Dendritic cell treated with granulocyte-macrophage colony-stimulating factor and Interleukin-4, amounts not matched to agents 40 ng/mL and 50 ng/mL, for 4 days (primary cell): ENCODE measurements at regions not wholly inside any gene's neighbourhood (a gene's known extent, or its start where the extent isn't known, plus 50 kb on each side); places are given as distances from the start of the nearest gene placed in this dataset.

Experiments used
- H3K27ac Mint-ChIP-seq: one replicate; pipeline ENCODE4 v1.8.0; 2022; ENCODE audit warnings: mild to moderate bottlenecking, mixed read lengths
- H3K27me3 Mint-ChIP-seq: one replicate; pipeline ENCODE4 v1.8.0; 2022; ENCODE audit warnings: mild to moderate bottlenecking, mixed read lengths
- H3K36me3 Mint-ChIP-seq: one replicate; pipeline ENCODE4 v1.8.0; 2022; ENCODE audit warnings: low read depth, mixed read lengths
- H3K4me1 Mint-ChIP-seq: one replicate; pipeline ENCODE4 v1.8.0; 2022; ENCODE audit warnings: low read depth, mixed read lengths
- H3K4me3 Mint-ChIP-seq: one replicate; pipeline ENCODE4 v1.8.0; 2022; ENCODE audit warnings: mild to moderate bottlenecking, moderate library complexity, mixed read lengths
- H3K9me3 Mint-ChIP-seq: one replicate; pipeline ENCODE4 v1.8.0; 2022; ENCODE audit warnings: mixed read lengths
- intact Hi-C: fragments of 100-400 bp; cut with micrococcal nuclease; formaldehyde crosslinking; loops from one replicate; pipeline ENCODE4 v1.15.0; 2022

GRCh38 chr2:6470518-6470917 is 395.2 kb downstream of the CMPK2 start:
- no peaks in the 10 kb centered on the region for H3K9me3 Mint-ChIP-seq
- H3K4me1 Mint-ChIP-seq = no peaks in the 10 kb centered on the region
- intact Hi-C loops = no loop called here
- no peaks in the 10 kb centered on the region for H3K27me3 Mint-ChIP-seq
- H3K4me3 Mint-ChIP-seq = no peak overlapping the region
- no peak overlapping the region for H3K27ac Mint-ChIP-seq
- H3K36me3 Mint-ChIP-seq = no peaks in the 10 kb centered on the region

GRCh38 chr2:6471419-6471818 is 394.3 kb downstream of the CMPK2 start:
- Mint-ChIP-seq H3K27me3 (no peaks in the 10 kb centered on the region), H3K27ac (no peak overlapping the region), H3K36me3 (no peaks in the 10 kb centered on the region), H3K4me3 (no peak overlapping the region), H3K4me1 (no peaks in the 10 kb centered on the region), H3K9me3 (no peaks in the 10 kb centered on the region)
- intact Hi-C loops = no loop called here

DNA sequence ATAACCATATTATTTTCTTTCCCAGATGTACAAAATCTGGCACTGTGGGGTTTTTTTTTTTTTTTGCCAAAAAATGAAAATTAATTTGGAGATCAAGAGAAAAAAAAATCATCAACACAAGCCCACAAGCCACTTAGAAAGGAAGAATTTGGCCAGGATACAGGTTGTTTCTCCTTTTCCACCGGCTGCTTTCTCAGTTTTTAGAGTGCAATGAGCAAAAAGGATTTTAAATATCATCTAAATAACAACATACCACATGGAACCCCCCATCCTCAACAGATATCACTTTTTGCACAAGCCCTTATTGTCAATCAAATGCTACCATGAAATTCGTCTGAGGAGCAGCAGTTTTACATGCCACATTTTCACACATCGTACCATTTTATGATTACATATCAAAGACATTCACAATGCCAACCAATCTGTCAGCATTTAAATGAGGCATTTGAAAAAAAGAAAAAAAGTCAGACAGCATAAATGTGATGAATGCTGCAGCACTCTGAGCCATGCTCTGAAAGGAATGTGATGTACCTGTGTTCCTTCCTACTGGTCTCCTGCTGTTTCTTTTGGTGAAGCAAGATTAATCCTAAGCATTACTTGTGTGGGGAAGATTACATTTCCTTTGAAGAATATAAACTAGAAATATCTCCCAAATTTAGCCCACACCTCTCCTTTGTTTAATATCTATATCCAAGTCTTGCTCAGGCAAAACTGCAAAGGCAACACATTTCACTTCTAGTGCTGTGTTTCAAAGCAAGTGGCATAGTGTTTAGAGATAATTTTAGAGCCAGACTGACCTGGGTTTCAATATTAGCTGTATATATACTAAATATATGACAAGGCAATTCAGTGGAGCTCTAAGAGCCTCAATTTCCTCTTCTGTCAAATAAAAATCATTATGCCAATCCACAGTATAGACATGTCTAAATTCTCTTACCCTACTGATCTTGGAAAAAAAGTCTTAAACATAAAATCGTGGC is 391.3 kb downstream of the CMPK2 start:
- no peak overlapping the region for H3K27ac Mint-ChIP-seq
- no peak overlapping the region for H3K4me3 Mint-ChIP-seq
- H3K4me1 Mint-ChIP-seq = no peaks in the 10 kb centered on the region
- no peaks in the 10 kb centered on the region for H3K27me3 Mint-ChIP-seq
- H3K36me3 Mint-ChIP-seq = no peaks in the 10 kb centered on the region
- intact Hi-C loops = no loop called here
- H3K9me3 Mint-ChIP-seq = peaks cover 7% of the 10 kb centered on the region

- H3K4me1 Mint-ChIP-seq = no peaks in the 10 kb centered on the region
- H3K9me3 Mint-ChIP-seq = peaks cover 13% of the 10 kb centered on the region
These were observed 390.4 kb downstream of the CMPK2 start for GRCh38 chr2:6475155-6475940.

DNA sequence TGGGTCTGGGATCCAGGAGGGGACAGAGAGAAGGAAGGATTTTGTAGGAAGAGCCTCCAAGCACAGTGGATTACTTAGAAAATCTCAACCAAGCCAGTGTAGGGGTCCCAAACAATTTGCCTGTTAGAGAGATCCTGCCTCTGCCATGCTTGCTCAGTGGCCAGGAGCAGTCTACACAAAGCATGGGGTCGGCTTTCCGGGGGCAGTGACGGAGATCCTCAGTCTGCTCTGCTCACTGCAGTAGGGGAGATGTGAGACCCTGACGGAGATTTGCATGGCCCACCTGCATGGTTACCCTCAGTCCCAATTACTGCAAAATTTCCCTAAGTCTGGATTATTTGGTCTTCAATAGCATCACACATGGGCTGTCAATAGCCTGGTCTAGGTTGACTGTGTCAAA is 385.2 kb downstream of the CMPK2 start:
- H3K27me3 Mint-ChIP-seq = no peaks in the 10 kb centered on the region
- H3K27ac Mint-ChIP-seq = no peak overlapping the region
- H3K4me1 Mint-ChIP-seq = no peaks in the 10 kb centered on the region
- no peak overlapping the region for H3K4me3 Mint-ChIP-seq
- no peaks in the 10 kb centered on the region for H3K36me3 Mint-ChIP-seq
- peaks cover 29% of the 10 kb centered on the region for H3K9me3 Mint-ChIP-seq
- intact Hi-C loops = no loop called here

More at GRCh38 chr2:6475155-6475940, 390.4 kb downstream of the CMPK2 start:
- Mint-ChIP-seq H3K36me3 (no peaks in the 10 kb centered on the region), H3K27ac (no peak overlapping the region), H3K4me3 (no peak overlapping the region), H3K27me3 (no peaks in the 10 kb centered on the region)
- intact Hi-C loops = no loop called here

DNA sequence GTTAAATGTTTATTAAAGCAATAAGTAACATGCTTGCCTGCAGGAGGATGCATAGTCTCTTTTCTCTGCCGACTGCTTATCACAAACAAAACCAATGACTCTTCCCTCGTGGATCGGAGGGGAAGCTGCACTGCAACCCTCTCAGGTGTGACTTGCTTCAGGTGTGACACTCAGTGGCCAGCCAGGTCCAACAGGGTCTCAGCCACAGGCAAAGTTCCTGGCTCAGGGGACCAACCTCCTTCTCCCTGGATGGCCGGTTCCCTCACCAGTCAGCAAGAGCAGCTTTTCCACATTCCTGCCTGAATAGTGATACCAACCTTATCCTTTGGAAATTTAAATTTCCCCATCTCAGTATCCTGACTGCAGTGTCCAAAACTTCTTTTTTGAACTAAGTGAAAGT is 383.5 kb downstream of the CMPK2 start:
- H3K4me3 Mint-ChIP-seq = no peak overlapping the region
- H3K9me3 Mint-ChIP-seq = peaks cover 29% of the 10 kb centered on the region
- no peaks in the 10 kb centered on the region for H3K4me1 Mint-ChIP-seq
- intact Hi-C loops = no loop called here
- no peaks in the 10 kb centered on the region for H3K36me3 Mint-ChIP-seq
- H3K27me3 Mint-ChIP-seq = no peaks in the 10 kb centered on the region
- H3K27ac Mint-ChIP-seq = no peak overlapping the region

- Mint-ChIP-seq H3K9me3 (peaks cover 9% of the 10 kb centered on the region), H3K4me1 (no peaks in the 10 kb centered on the region), H3K36me3 (no peaks in the 10 kb centered on the region), H3K27ac (no peak overlapping the region), H3K4me3 (no peak overlapping the region), H3K27me3 (no peaks in the 10 kb centered on the region)
- intact Hi-C loops = no loop called here
These were observed 377.9 kb downstream of the CMPK2 start for GRCh38 chr2:6487765-6488164.

DNA sequence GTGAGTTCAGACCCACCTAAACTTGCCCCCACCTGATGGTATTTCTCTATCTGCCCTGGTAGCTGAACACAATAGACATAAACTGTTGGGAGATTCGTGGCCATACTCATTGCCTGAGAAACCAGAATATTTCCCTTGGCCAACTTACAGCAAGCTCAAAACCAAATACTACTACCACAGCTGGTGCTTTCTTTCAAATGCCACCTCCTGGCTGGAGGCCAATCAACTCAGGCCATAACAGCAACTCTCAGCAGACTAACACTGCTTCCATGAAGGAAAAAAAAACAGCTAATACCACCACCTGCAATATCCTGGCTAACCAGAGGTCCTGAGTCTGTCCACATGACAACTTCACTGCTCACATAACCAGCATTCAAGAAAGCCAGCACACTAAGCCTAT is 373.1 kb downstream of the CMPK2 start:
- Mint-ChIP-seq H3K27me3 (no peaks in the 10 kb centered on the region), H3K36me3 (no peaks in the 10 kb centered on the region), H3K4me3 (no peak overlapping the region), H3K4me1 (no peaks in the 10 kb centered on the region), H3K27ac (no peak overlapping the region), H3K9me3 (peaks cover 45% of the 10 kb centered on the region)
- intact Hi-C loops = no loop called here

DNA sequence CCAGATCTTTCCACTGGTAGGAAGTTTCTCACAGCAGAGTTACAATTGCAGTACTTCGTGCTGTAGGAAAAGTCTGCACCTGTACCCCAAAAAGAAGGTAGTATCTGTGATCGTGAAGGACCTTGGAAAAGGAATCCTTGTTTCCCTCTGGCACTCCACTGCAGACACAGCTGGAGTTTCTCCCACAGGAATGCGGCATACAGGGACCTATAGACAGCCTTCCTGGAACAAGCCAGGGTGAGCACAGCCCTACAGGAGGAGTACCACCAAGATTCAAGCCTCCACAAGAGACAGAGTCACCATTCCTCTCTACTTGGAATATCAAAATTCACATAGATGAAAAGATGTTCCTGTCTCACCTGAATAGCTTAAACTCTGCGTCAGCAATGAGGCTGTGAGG is 372.4 kb downstream of the CMPK2 start:
- no peaks in the 10 kb centered on the region for H3K27me3 Mint-ChIP-seq
- no peaks in the 10 kb centered on the region for H3K36me3 Mint-ChIP-seq
- peaks cover 45% of the 10 kb centered on the region for H3K9me3 Mint-ChIP-seq
- H3K27ac Mint-ChIP-seq = no peak overlapping the region
- no peak overlapping the region for H3K4me3 Mint-ChIP-seq
- intact Hi-C loops = no loop called here
- H3K4me1 Mint-ChIP-seq = no peaks in the 10 kb centered on the region

- H3K27me3 Mint-ChIP-seq = no peaks in the 10 kb centered on the region
- no peaks in the 10 kb centered on the region for H3K4me1 Mint-ChIP-seq
- no peaks in the 10 kb centered on the region for H3K36me3 Mint-ChIP-seq
- intact Hi-C loops = no loop called here
- no peak overlapping the region for H3K27ac Mint-ChIP-seq
- H3K4me3 Mint-ChIP-seq = no peak overlapping the region
- peaks cover 45% of the 10 kb centered on the region for H3K9me3 Mint-ChIP-seq
These were observed 372.0 kb downstream of the CMPK2 start for GRCh38 chr2:6493669-6494068.

GRCh38 chr2:6495466-6495865 is 370.2 kb downstream of the CMPK2 start:
- H3K27ac Mint-ChIP-seq = no peak overlapping the region
- intact Hi-C loops = no loop called here
- no peak overlapping the region for H3K4me3 Mint-ChIP-seq
- no peaks in the 10 kb centered on the region for H3K27me3 Mint-ChIP-seq
- H3K4me1 Mint-ChIP-seq = no peaks in the 10 kb centered on the region
- H3K9me3 Mint-ChIP-seq = peaks cover 54% of the 10 kb centered on the region
- H3K36me3 Mint-ChIP-seq = no peaks in the 10 kb centered on the region

- intact Hi-C loops = no loop called here
- Mint-ChIP-seq H3K27ac (no peak overlapping the region), H3K36me3 (no peaks in the 10 kb centered on the region), H3K27me3 (no peaks in the 10 kb centered on the region), H3K4me3 (no peak overlapping the region), H3K4me1 (no peaks in the 10 kb centered on the region), H3K9me3 (peaks cover 54% of the 10 kb centered on the region)
These were observed 369.3 kb downstream of the CMPK2 start for GRCh38 chr2:6496376-6496775.

DNA sequence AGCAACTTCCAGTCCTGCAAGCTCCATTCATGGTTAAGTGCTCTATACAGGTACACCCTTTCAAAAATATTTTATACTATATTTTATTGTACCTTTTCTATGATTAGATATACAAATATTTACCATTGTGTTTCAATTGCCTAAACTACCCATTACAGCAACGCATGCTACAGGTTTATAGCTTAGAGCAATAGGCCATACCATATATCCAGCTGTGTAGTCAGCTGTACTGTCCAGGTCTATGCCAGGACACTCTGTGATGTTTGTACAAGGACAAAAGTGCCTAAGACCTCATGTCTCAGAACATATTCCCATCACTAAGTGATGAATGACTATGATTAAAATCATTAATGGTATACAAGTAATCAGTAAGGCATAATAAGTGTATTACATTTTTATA is 368.7 kb downstream of the CMPK2 start:
- H3K36me3 Mint-ChIP-seq = no peaks in the 10 kb centered on the region
- H3K4me3 Mint-ChIP-seq = no peak overlapping the region
- H3K27ac Mint-ChIP-seq = no peak overlapping the region
- H3K4me1 Mint-ChIP-seq = no peaks in the 10 kb centered on the region
- intact Hi-C loops = no loop called here
- no peaks in the 10 kb centered on the region for H3K27me3 Mint-ChIP-seq
- peaks cover 52% of the 10 kb centered on the region for H3K9me3 Mint-ChIP-seq

DNA sequence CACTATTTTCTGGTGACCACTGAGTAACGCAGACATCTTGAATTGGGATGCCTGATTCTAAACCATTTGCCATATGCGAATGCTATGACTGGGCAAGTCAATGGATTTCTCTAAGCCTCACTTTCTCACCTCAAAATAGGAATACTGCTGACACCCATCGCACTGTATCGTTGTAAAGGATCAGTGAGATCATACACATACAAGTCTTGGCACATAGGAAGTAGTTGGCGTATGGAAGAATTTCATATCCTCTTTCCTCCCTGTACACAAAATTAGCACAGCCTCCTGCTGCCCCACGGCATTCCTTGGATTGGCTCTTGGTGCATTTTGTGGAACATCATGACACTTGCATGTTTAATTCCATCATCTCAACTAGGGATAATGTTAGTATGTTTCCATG is 366.9 kb downstream of the CMPK2 start:
- no peaks in the 10 kb centered on the region for H3K4me1 Mint-ChIP-seq
- H3K27ac Mint-ChIP-seq = no peak overlapping the region
- H3K9me3 Mint-ChIP-seq = peaks cover 34% of the 10 kb centered on the region
- H3K4me3 Mint-ChIP-seq = no peak overlapping the region
- no peaks in the 10 kb centered on the region for H3K36me3 Mint-ChIP-seq
- intact Hi-C loops = no loop called here
- H3K27me3 Mint-ChIP-seq = no peaks in the 10 kb centered on the region
